ENCODE measurements at regions not wholly inside any gene's neighbourhood (a gene's known extent, or its start where the extent isn't known, plus 50 kb on each side); places are given as distances from the start of the nearest gene placed in this dataset.

GRCh38 chr13:106433066-106433465 lies 102.4 kb downstream of the EFNB2 start:
- no peak for DNase-seq (ENCODE audit: low read depth)

GRCh38 chr13:106432636-106433035 lies 102.8 kb downstream of the EFNB2 start:
- DNase-seq (ENCODE audit: low read depth), result no peak

- DNase-seq (ENCODE audit: low read depth), result peak; percentile 9
Observed at GRCh38 chr13:106426909-106427308, 108.6 kb downstream of the EFNB2 start.

- no peak for DNase-seq (ENCODE audit: low read depth)
Observed at GRCh38 chr13:106425661-106426060, 109.8 kb downstream of the EFNB2 start.

- DNase-seq (ENCODE audit: low read depth), result no peak
Observed at GRCh38 chr13:106424805-106425204, 110.7 kb downstream of the EFNB2 start.

GRCh38 chr13:106423530-106423929 lies 111.9 kb downstream of the EFNB2 start:
- no peak for DNase-seq (ENCODE audit: low read depth)

GRCh38 chr13:106418556-106418955 lies 116.9 kb downstream of the EFNB2 start:
- peak; percentile 13 for DNase-seq (ENCODE audit: low read depth)

GRCh38 chr13:106417467-106418110 lies 117.9 kb downstream of the EFNB2 start:
- peak; percentile 13 for DNase-seq (ENCODE audit: low read depth)

- DNase-seq (ENCODE audit: low read depth), result no peak
Observed at GRCh38 chr13:106416645-106417044, 118.8 kb downstream of the EFNB2 start.

GRCh38 chr13:106415971-106416370 lies 119.5 kb downstream of the EFNB2 start:
- no peak for DNase-seq (ENCODE audit: low read depth)

GRCh38 chr13:106415442-106415841 lies 120.0 kb downstream of the EFNB2 start:
- no peak for DNase-seq (ENCODE audit: low read depth)

- no peak for DNase-seq (ENCODE audit: low read depth)
Observed at GRCh38 chr13:106407338-106407737, 128.1 kb downstream of the EFNB2 start.

- DNase-seq (ENCODE audit: low read depth), result no peak
Observed at GRCh38 chr13:106405731-106406130, 129.7 kb downstream of the EFNB2 start.

GRCh38 chr13:106403280-106403679 lies 132.2 kb downstream of the EFNB2 start:
- no peak for DNase-seq (ENCODE audit: low read depth)

- DNase-seq (ENCODE audit: low read depth), result no peak
Observed at GRCh38 chr13:106402866-106403265, 132.6 kb downstream of the EFNB2 start.

- no peak for DNase-seq (ENCODE audit: low read depth)
Observed at GRCh38 chr13:106401081-106401480, 134.4 kb downstream of the EFNB2 start.

- DNase-seq (ENCODE audit: low read depth), result no peak
Observed at GRCh38 chr13:106400289-106400688, 135.2 kb downstream of the EFNB2 start.

GRCh38 chr13:106398289-106398688 lies 137.2 kb downstream of the EFNB2 start:
- no peak for DNase-seq (ENCODE audit: low read depth)

- no peak for DNase-seq (ENCODE audit: low read depth)
Observed at GRCh38 chr13:106393776-106394175, 141.7 kb downstream of the EFNB2 start.

GRCh38 chr13:106391681-106392080 lies 143.8 kb downstream of the EFNB2 start:
- DNase-seq (ENCODE audit: low read depth), result no peak

GRCh38 chr13:106391271-106391670 lies 144.2 kb downstream of the EFNB2 start:
- no peak for DNase-seq (ENCODE audit: low read depth)

GRCh38 chr13:106390367-106390766 lies 145.1 kb downstream of the EFNB2 start:
- DNase-seq (ENCODE audit: low read depth), result no peak

- no peak for DNase-seq (ENCODE audit: low read depth)
Observed at GRCh38 chr13:106385654-106386053, 149.8 kb downstream of the EFNB2 start.

- no peak for DNase-seq (ENCODE audit: low read depth)
Observed at GRCh38 chr13:106384516-106384915, 150.9 kb downstream of the EFNB2 start.

All from myocyte (in vitro differentiated cells).